NCI-H226 (cell line): ENCODE measurements at regions not wholly inside any gene's neighbourhood (a gene's known extent, or its start where the extent isn't known, plus 50 kb on each side); places are given as distances from the start of the nearest gene placed in this dataset.
"Not testable (repeated sequence)": the region's sequence is repeated elsewhere in the genome, so short reads cannot be mapped to it uniquely, and the experiment has no call there.

Experiments used
- DNase-seq: peaks from one replicate; pipeline ENCODE4 v3.0.0-alpha.2; 2015

DNA sequence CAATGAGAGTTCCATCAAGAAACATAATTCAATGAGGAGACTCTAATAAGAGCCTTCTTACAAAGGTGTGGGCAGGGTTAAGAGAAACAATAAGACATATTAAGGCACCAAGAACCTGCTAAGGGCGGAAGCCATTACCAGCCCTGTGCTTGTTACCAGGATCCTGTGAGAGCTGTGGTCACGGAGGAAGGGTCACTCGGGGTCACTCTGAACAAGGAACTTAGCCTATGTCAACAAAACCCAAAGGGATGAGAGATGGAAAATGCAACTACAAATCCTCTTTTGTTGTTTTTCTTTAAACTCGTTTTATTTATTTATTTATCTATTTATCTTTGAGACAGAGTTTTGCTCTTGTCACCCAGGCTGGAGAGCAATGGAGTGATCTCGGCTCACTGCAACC is 460.4 kb upstream of the CCDC196 start:
- no peak for DNase-seq

- DNase-seq: not testable (repeated sequence)
Observed at GRCh38 chr14:66031981-66032380, 454.2 kb upstream of the CCDC196 start.

DNA sequence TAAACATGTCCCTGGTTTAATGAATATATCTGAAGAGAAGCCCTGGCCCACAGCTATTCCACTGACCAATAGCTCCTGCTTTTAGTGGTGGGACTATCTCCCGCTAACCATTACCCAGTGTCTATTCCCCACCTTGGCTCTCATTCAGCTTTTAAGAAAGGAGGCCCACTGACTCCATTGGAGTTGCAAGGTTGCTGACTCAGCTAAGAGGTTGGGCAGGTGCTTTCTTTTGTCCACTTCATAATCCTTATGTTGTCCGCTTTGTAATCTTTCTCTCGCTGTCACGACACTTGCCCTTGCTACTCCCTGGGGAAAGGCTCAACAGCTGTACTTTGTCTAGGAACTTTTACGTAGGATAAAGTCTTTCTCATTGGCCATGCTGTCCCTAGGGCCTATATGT is 453.4 kb upstream of the CCDC196 start:
- no peak for DNase-seq

DNA sequence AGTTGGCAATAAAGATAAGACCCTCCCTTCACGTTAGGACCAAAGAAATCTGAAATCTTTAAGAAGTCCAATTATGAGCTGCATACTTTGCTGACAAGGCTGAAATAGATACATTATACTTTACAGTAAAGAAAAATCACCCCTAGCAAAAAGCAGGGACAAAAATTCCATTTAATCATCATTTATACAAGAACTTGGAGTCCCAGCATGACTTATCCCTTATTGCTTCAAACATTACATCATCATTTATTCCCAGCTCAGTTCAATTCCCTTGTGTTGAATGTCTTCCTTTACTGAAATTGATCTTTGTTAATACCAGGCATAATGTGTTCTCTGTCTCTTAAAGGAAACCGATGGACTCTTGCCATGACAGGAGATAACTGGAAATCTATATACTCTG is 449.6 kb upstream of the CCDC196 start:
- no peak for DNase-seq

DNA sequence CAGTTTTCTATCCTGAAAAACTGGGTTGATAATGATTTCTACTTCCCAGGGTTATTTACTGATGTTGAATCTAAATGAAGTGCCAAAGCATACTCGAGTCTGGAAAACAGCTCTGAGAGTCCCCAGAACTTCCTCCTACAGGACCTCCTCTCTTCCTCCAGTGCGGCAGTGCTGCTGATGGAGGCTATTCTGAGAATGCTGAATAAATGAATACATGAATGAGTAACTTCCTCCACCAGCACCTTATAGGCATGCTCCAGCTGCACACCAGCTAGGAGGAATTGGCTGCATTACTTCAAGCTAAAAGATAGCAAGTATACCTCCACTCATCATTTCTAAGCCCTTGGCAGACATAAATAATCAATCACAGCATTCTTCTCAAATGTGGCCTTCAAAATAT is 448.8 kb upstream of the CCDC196 start:
- DNase-seq: no peak

DNA sequence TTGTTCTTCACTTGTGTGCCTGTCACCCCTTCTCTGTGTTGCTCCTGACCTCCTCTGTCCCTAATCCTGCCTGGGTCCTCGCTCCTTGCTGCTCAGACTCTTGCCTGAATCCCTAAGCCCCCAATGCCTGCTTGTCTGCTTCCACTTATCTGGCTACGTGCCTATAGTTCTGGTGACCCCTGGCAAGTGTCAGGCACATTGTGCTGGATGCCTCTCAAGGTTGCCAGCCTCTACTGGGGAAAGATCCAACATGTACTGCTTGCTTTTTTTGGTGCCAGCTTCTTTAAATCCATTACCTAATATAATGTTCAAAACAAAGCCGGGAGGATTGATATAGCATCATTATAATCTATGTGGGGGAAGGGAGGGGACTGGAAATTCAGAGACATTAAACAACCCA is 448.0 kb upstream of the CCDC196 start:
- DNase-seq: no peak

- peak; percentile 89 for DNase-seq
Observed at GRCh38 chr14:66038618-66039017, 447.6 kb upstream of the CCDC196 start.

- no peak for DNase-seq
Observed at GRCh38 chr14:66039495-66039894, 446.7 kb upstream of the CCDC196 start.

DNA sequence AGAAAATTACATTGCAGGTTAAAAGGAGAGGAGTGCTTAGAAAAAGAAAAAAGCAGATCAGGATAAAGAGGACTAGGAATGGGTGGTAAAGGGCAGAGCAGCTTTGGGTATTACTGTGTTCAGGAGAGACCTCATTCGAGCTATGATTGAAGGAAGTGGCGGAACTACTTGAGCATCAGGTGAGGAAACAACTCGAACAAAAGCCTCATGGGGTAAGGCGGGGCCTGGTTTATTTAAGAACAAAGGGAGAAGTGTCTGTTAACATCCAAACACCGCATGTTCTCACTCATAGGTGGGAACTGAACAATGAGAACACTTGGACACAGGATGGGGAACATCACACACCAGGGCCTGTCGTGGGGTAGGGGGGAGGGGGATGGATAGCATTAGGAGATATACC is 444.6 kb upstream of the CCDC196 start:
- DNase-seq: no peak

GRCh38 chr14:66043921-66044320 is 442.2 kb upstream of the CCDC196 start:
- peak; percentile 76 for DNase-seq

GRCh38 chr14:66045572-66046021 is 440.6 kb upstream of the CCDC196 start:
- DNase-seq: peak; percentile 94

DNA sequence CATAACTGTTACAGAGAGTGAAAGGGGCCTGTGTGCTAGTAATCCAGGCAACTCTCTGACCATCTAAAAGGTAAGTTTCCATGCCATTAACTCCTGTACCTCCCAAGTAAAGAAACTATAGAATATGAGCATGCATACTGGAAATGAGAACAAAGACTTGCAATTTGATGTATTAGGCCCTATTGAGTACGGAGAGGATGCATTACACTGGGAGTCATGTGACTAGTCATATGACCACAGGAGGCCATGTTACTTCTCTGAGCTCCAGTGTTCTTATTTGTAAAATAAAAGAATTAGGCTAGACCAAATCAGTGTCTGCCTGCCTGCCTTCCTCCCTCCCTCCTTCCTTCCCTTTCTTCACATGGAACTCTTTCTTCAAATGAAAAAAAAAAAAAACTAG is 440.1 kb upstream of the CCDC196 start:
- peak; percentile 53 for DNase-seq

DNA sequence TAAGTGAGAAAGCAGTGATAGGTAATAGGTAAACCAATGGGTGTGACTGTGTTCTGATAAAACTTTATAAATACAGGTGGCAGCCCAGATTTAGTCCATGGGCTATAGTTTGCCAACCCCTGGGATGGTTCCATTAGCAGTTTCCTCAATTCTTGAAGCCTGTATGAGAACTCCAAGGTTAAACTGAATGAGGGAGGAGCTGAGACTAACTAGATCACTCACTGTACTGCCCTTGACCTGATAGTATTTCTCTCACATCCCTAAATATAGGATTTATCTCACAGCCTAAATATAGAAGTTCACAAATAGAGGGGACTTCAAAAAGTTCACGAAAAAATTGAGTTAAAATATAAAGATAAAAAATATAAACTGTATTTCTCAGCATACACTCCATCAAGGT is 439.6 kb upstream of the CCDC196 start:
- no peak for DNase-seq

DNA sequence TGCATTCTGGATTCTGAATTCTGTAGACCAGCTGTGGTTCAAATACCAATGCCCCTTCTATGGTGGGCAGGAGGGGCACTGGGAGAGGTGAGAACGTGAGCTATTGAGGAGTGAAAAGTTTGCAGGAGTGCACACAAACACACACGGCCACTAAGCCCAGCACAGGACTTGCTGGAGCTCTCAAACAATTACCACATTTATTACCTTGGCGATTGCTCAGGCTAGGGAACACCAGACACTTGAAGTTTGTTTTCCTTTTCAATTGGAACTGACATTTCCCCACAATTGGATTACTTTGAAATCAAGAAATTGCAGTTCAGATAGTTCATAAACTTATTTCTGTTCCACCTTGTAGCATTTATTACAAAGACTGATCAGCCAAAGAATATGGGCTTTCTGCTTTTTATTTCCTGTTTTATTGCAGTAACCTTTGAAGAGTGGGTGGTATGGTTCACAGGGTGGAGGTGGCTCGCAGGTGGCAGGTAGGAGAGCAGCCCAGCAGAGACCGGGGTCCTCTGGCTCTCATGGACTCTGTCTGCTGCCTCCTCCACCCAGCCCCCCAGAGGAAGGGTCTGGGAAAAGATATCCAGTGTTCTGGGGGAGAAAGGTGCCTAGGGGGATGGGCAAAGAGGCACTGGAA is 429.8 kb upstream of the CCDC196 start:
- no peak for DNase-seq

- no peak for DNase-seq
Observed at GRCh38 chr14:66056926-66057552, 429.1 kb upstream of the CCDC196 start.

GRCh38 chr14:66065188-66065587 is 421.0 kb upstream of the CCDC196 start:
- no peak for DNase-seq

- DNase-seq: no peak
Observed at GRCh38 chr14:66066981-66067776, 419.0 kb upstream of the CCDC196 start.

DNA sequence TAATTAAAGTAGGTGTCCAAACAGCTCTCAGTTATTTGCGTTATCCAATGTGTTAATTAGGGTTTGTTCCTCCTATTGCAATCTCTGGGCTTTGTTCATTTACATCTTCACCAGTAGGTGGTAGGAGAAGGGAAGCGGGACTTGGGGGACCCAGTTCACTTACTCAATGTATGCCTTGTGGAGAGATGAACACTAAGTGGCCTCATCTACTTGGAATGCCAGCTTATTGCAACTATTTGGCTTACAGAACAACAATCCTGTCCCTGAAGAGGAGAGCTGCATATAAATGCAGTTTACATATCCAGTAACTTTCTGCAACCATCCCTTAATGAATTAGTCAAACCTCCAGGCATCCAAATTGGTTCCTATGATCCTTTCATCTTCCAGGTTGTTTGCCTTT is 417.1 kb upstream of the CCDC196 start:
- DNase-seq: no peak

DNA sequence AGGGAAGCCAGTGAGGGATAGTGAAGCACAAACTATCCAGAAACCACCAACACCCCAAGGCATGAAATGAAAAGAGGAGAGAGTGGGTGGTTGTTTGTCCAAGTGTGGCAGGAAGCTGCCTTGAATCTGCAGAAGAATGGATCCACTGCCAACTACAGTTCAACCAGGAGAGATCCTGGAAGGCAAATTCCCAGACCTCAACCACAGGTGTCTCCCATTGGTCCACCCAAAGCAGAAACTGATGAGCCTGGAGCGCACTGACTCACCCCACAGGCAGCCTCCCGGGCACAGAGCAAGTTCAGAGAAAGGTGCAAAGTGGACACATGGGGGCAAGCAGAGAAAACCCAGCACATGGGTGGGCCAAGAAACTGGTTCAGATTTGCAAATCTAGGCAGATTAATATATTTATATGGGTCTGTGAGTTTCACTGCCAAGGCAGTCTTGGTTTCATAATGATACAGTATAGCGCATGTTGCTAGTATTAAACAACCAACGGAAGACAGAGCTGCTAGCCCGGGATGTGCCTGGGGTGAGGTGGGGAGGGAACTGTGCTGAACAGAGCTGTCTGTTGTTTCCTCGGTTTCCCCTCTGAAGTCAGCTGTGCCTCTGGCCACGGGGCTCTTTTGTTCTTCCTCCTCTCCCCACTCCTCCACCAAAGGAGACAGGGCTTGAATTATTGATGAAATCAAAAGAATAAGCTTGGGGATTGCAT is 416.2 kb upstream of the CCDC196 start:
- peak; percentile 81 for DNase-seq

GRCh38 chr14:66070542-66071319 is 415.4 kb upstream of the CCDC196 start:
- DNase-seq: peak; percentile 34

DNA sequence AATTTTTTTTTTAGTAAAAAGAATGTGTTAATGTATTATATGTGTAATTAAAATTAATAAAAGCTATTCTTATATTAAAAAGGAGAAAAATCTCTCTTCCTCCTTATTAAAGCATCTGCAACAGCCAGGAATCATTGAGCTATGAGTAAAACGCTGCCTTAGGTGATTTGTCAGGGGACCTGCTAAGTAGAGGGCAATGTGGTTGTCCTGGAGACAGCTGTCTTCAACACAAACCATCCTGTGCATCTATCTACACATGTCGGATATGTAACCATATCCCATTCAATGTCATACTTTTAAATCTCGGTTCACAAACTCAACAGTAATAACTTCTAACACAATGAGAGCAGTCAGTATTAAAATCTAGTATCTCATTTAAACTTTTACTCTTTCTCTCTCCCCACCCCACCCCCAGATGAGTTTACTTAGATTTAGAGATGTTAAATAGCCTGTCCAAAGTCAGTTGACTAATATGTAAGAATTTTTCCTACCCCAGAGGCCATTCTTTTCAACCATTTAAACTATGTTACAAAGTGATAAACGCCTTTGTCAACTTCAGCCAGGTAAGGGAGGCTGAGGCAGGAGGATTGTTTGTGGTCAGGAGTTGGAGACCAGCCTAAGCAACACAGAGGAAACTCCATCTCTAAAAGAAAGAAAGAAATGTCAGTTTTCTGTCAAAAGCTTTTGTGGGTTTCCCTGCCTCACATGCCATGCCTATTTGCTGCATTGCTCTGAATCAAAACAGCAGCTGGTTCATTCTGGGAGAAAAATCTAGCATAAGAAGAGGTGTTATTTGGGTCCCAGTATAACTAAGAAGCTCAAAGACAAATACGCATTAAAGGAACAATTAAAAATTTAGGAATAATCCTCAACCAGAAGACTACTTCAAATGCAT is 413.7 kb upstream of the CCDC196 start:
- DNase-seq: no peak

DNA sequence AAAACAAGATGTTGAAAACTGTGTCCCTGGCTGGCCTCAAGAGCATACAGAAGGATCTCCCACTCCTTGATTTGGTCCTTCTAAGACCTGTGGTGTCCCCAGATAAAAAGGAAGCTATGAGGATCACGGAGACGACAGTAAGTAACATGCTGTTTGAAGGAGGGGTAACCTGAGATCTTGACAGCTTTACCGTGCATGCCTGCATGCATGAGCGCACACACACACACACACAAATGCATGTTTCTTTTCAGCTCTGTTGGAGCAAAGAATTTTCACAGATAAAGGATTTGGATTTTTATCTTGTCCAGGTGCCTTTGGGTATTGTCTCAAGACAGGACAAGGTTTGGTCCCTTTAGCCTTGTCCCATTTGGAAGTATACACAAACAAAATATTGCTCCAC is 411.6 kb upstream of the CCDC196 start:
- no peak for DNase-seq
